GM18870 (cell line): ENCODE measurements at regions not wholly inside any gene's neighbourhood (a gene's known extent, or its start where the extent isn't known, plus 50 kb on each side); places are given as distances from the start of the nearest gene placed in this dataset.

Experiments
- ATAC-seq: cut with Tn5 transposase; IDR thresholded peaks from one replicate; pipeline ENCODE4 v1.9.1; 2021; ENCODE audit warnings: moderate library complexity; ENCODE audit not compliant: unreplicated experiment

GRCh38 chr16:86794216-86794864, 216.0 kb downstream of the FOXL1 start:
- ATAC-seq: no peak

GRCh38 chr16:86797700-86798099, 219.4 kb downstream of the FOXL1 start:
- no peak for ATAC-seq

GRCh38 chr16:86798247-86799041, 220.1 kb downstream of the FOXL1 start:
- ATAC-seq: no peak

- ATAC-seq: no peak
Measured at GRCh38 chr16:86799367-86799766, 221.0 kb downstream of the FOXL1 start.

- no peak for ATAC-seq
Measured at GRCh38 chr16:86800894-86801293, 222.5 kb downstream of the FOXL1 start.

GRCh38 chr16:86802013-86802412, 223.7 kb downstream of the FOXL1 start:
- no peak for ATAC-seq

GRCh38 chr16:86805188-86805587, 226.8 kb downstream of the FOXL1 start:
- no peak for ATAC-seq

- no peak for ATAC-seq
Measured at GRCh38 chr16:86806181-86806837, 228.0 kb downstream of the FOXL1 start.

- ATAC-seq: no peak
Measured at GRCh38 chr16:86806838-86807351, 228.5 kb downstream of the FOXL1 start.

- ATAC-seq: no peak
Measured at GRCh38 chr16:86808863-86809444, 230.6 kb downstream of the FOXL1 start.

GRCh38 chr16:86809458-86809955, 231.2 kb downstream of the FOXL1 start:
- no peak for ATAC-seq

- ATAC-seq: no peak
Measured at GRCh38 chr16:86810062-86810461, 231.7 kb downstream of the FOXL1 start.

GRCh38 chr16:86812363-86812970, 234.1 kb downstream of the FOXL1 start:
- ATAC-seq: no peak

- ATAC-seq: no peak
Measured at GRCh38 chr16:86814256-86814655, 235.9 kb downstream of the FOXL1 start.

- ATAC-seq: no peak
Measured at GRCh38 chr16:86816930-86817625, 238.7 kb downstream of the FOXL1 start.

- ATAC-seq: no peak
Measured at GRCh38 chr16:86818671-86819532, 240.6 kb downstream of the FOXL1 start.

GRCh38 chr16:86819533-86819892, 241.2 kb downstream of the FOXL1 start:
- ATAC-seq: no peak

- ATAC-seq: no peak
Measured at GRCh38 chr16:86821895-86822294, 243.5 kb downstream of the FOXL1 start.

GRCh38 chr16:86823125-86823524, 244.8 kb downstream of the FOXL1 start:
- no peak for ATAC-seq
